H9 (cell line): ENCODE measurements at regions not wholly inside any gene's neighbourhood (a gene's known extent, or its start where the extent isn't known, plus 50 kb on each side); places are given as distances from the start of the nearest gene placed in this dataset.

Source experiments
- DNase-seq: peaks from one replicate; pipeline ENCODE4 v3.0.0-alpha.2; 2017
- H2AFZ ChIP-seq: one replicate; pipeline ENCODE4 v1.6.1; 2013; ENCODE audit warnings: mild to moderate bottlenecking, low read length, control low read depth, moderate library complexity
- H2AK5ac ChIP-seq: 2 replicates; pipeline ENCODE4 v1.6.1; 2013; ENCODE audit warnings: low read length, control low read depth, mixed read lengths; ENCODE audit not compliant: insufficient read length
- H2BK120ac ChIP-seq: one replicate; pipeline ENCODE4 v1.6.1; 2013; ENCODE audit warnings: low read depth, mild to moderate bottlenecking, low read length, control low read depth, inconsistent platforms; ENCODE audit not compliant: poor library complexity, severe bottlenecking
- H2BK12ac ChIP-seq: 2 replicates; pipeline ENCODE4 v1.6.1; 2013; ENCODE audit warnings: low read length, control low read depth, mixed read lengths, low read depth; ENCODE audit not compliant: insufficient read length
- H2BK15ac ChIP-seq: 2 replicates; pipeline ENCODE4 v1.6.1; 2013; ENCODE audit warnings: low read depth, low read length, control low read depth
- H2BK20ac ChIP-seq: one replicate; pipeline ENCODE4 v1.6.1; 2013; ENCODE audit warnings: low read depth, mild to moderate bottlenecking, low read length, control low read depth, inconsistent platforms; ENCODE audit not compliant: poor library complexity, severe bottlenecking
- H2BK5ac ChIP-seq: 2 replicates; pipeline ENCODE4 v1.6.1; 2013; ENCODE audit warnings: low read length, control low read depth, mixed read lengths; ENCODE audit not compliant: insufficient read length
- H3K14ac ChIP-seq: 2 replicates; pipeline ENCODE4 v1.6.1; 2013; ENCODE audit warnings: low read length, control low read depth; ENCODE audit not compliant: insufficient read depth
- H3K18ac ChIP-seq: 2 replicates; pipeline ENCODE4 v1.6.1; 2013; ENCODE audit warnings: low read depth, mild to moderate bottlenecking, mixed read lengths, low read length, control low read depth; ENCODE audit not compliant: insufficient read length
- H3K23ac ChIP-seq: 2 replicates; pipeline ENCODE4 v1.6.1; 2013; ENCODE audit warnings: low read length, control low read depth, mixed read lengths, low read depth; ENCODE audit not compliant: insufficient read length
- H3K23me2 ChIP-seq: 2 replicates; pipeline ENCODE4 v1.6.1; 2013; ENCODE audit warnings: low read depth, mild to moderate bottlenecking, mixed read lengths, low read length, control low read depth; ENCODE audit not compliant: insufficient read length, poor library complexity, severe bottlenecking
- H3K27ac ChIP-seq: 2 replicates; pipeline ENCODE4 v1.5.1; 2013; ENCODE audit warnings: low read length, control low read depth, mixed read lengths, low read depth; ENCODE audit not compliant: insufficient read length
- H3K27me3 ChIP-seq: 2 replicates; pipeline ENCODE4 v1.6.1; 2013; ENCODE audit warnings: low read length, control low read depth, inconsistent platforms; ENCODE audit not compliant: insufficient read depth
- H3K4ac ChIP-seq: 2 replicates; pipeline ENCODE4 v1.6.1; 2013; ENCODE audit warnings: low read depth, mild to moderate bottlenecking, control low read depth, inconsistent platforms, low read length, moderate library complexity
- H3K4me1 ChIP-seq: 2 replicates; pipeline ENCODE4 v1.6.1; 2013; ENCODE audit warnings: low read length, control low read depth, inconsistent platforms; ENCODE audit not compliant: insufficient read depth
- H3K4me2 ChIP-seq: 2 replicates; pipeline ENCODE4 v1.6.1; 2013; ENCODE audit warnings: low read length, control low read depth, mixed read lengths; ENCODE audit not compliant: insufficient read length, insufficient read depth
- H3K56ac ChIP-seq: 2 replicates; pipeline ENCODE4 v1.6.1; 2013; ENCODE audit warnings: low read depth, mild to moderate bottlenecking, mixed read lengths, low read length, control low read depth; ENCODE audit not compliant: insufficient read length
- H3K79me1 ChIP-seq: 2 replicates; pipeline ENCODE4 v1.6.1; 2013; ENCODE audit warnings: low read depth, mild to moderate bottlenecking, moderate library complexity, low read length, control low read depth, inconsistent platforms; ENCODE audit not compliant: insufficient read depth, poor library complexity, severe bottlenecking
- H3K79me2 ChIP-seq: 2 replicates; pipeline ENCODE4 v1.6.1; 2013; ENCODE audit warnings: low read length, control low read depth, inconsistent platforms; ENCODE audit not compliant: insufficient read depth
- H3K9ac ChIP-seq: 2 replicates; pipeline ENCODE4 v1.6.1; 2013; ENCODE audit warnings: low read length, control low read depth, mixed read lengths; ENCODE audit not compliant: insufficient read length; ENCODE audit errors: extremely low read depth
- H3K9me3 ChIP-seq: one replicate; pipeline ENCODE4 v1.6.1; 2013; ENCODE audit warnings: low read depth, low read length, inconsistent platforms; ENCODE audit not compliant: control insufficient read depth
- H3T11ph ChIP-seq: one replicate; pipeline ENCODE4 v1.6.1; 2013; ENCODE audit warnings: mild to moderate bottlenecking, low read length, control low read depth, inconsistent platforms
- H4K20me1 ChIP-seq: one replicate; pipeline ENCODE4 v1.6.1; 2013; ENCODE audit not compliant: control insufficient read depth, insufficient read length, insufficient read depth
- H4K5ac ChIP-seq: 2 replicates; pipeline ENCODE4 v1.6.1; 2013; ENCODE audit warnings: low read depth, mild to moderate bottlenecking, mixed read lengths, low read length, control low read depth; ENCODE audit not compliant: insufficient read length
- H4K8ac ChIP-seq: replicated peaks from 2 replicates; pipeline ENCODE4 v1.6.1; 2013; ENCODE audit warnings: low read length, control low read depth, mixed read lengths, low read depth; ENCODE audit not compliant: insufficient read length
- H4K91ac ChIP-seq: 2 replicates; pipeline ENCODE4 v1.6.1; 2013; ENCODE audit warnings: low read depth, mild to moderate bottlenecking, moderate library complexity, mixed read lengths, low read length, control low read depth; ENCODE audit not compliant: insufficient read length
- H3K27ac Mint-ChIP-seq, 3 experiments: 2 replicates in 2 of 3; 3 replicates in 1 of 3; pipeline ENCODE4 v1.8.0; 2020 to 2021; ENCODE audit warnings: mixed read lengths in 3 of 3, mild to moderate bottlenecking in 1 of 3, moderate library complexity in 1 of 3
- H3K27me3 Mint-ChIP-seq: 2 replicates; pipeline ENCODE4 v1.8.0; 2021; ENCODE audit warnings: low read depth, mild to moderate bottlenecking, moderate library complexity, mixed read lengths
- H3K36me3 Mint-ChIP-seq, 3 experiments: 2 replicates in 2 of 3; 3 replicates in 1 of 3; pipeline ENCODE4 v1.8.0; 2020 to 2021; ENCODE audit warnings: low read depth in 3 of 3, mixed read lengths in 3 of 3; ENCODE audit not compliant: insufficient read depth in 1 of 3
- H3K4me1 Mint-ChIP-seq, 2 experiments: 2 replicates each; pipeline ENCODE4 v1.8.0; 2020; ENCODE audit warnings: mixed read lengths in 2 of 2
- H3K4me3 Mint-ChIP-seq, 2 experiments: 2 replicates in 1 of 2; 3 replicates in 1 of 2; pipeline ENCODE4 v1.8.0; 2020 to 2021; ENCODE audit warnings: mild to moderate bottlenecking in 2 of 2, mixed read lengths in 2 of 2, moderate library complexity in 1 of 2
- H3K9me3 Mint-ChIP-seq, 2 experiments: 2 replicates in 1 of 2; 3 replicates in 1 of 2; pipeline ENCODE4 v1.8.0; 2020; ENCODE audit warnings: mild to moderate bottlenecking in 2 of 2, mixed read lengths in 2 of 2, moderate library complexity in 1 of 2
- WGBS: extraction: QIAGEN DNeasy Blood & Tissue Kit; methylation state at CpG from one replicate; pipeline ENCODE4 v1.1.7; 2013; ENCODE audit warnings: missing lambda C conversion rate, low lambda C conversion rate, mixed read lengths; ENCODE audit not compliant: insufficient read length; ENCODE audit errors: extremely low coverage; 5-methylcytosine and 5-hydroxymethylcytosine counted together
- TF ChIP-seq, protein P1 (sequence below): fragments of 200-600 bp; sonication (generic); conservative IDR thresholded peaks from 3 replicates; pipeline ENCODE4 v1.8.0; 2021; ENCODE audit warnings: antibody characterized with exemption, mild to moderate bottlenecking

- H3K27ac ChIP-seq, result no peak overlapping the region
- H3K14ac ChIP-seq, result no peak overlapping the region
- no peak overlapping the region for H2AFZ ChIP-seq
- Mint-ChIP-seq H3K27ac (no peak overlapping the region), H3K36me3 (no peaks in the 10 kb centered on the region), H3K9me3 (no peaks in the 10 kb centered on the region), H3K27me3 (no peaks in the 10 kb centered on the region), H3K4me1 (peaks cover 10 to 17% of the 10 kb centered on the region in 2 experiments), H3K4me3 (no peak overlapping the region)
- H2BK12ac ChIP-seq, result no peak overlapping the region
- no peak overlapping the region for H3K4ac ChIP-seq
- TF ChIP-seq, protein P1, sequence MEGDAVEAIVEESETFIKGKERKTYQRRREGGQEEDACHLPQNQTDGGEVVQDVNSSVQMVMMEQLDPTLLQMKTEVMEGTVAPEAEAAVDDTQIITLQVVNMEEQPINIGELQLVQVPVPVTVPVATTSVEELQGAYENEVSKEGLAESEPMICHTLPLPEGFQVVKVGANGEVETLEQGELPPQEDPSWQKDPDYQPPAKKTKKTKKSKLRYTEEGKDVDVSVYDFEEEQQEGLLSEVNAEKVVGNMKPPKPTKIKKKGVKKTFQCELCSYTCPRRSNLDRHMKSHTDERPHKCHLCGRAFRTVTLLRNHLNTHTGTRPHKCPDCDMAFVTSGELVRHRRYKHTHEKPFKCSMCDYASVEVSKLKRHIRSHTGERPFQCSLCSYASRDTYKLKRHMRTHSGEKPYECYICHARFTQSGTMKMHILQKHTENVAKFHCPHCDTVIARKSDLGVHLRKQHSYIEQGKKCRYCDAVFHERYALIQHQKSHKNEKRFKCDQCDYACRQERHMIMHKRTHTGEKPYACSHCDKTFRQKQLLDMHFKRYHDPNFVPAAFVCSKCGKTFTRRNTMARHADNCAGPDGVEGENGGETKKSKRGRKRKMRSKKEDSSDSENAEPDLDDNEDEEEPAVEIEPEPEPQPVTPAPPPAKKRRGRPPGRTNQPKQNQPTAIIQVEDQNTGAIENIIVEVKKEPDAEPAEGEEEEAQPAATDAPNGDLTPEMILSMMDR, result no peak
- no peak overlapping the region for H3K23ac ChIP-seq
- H3K4me1 ChIP-seq, result no peaks in the 10 kb centered on the region
- no peaks in the 10 kb centered on the region for H4K20me1 ChIP-seq
- H3K9me3 ChIP-seq, result no peaks in the 10 kb centered on the region
- H4K91ac ChIP-seq, result no peak overlapping the region
- H2BK20ac ChIP-seq, result no peak overlapping the region
- H3K4me2 ChIP-seq, result no peak overlapping the region
- H2BK15ac ChIP-seq, result no peak overlapping the region
- H3K79me2 ChIP-seq, result no peaks in the 10 kb centered on the region
- no peak overlapping the region for H4K5ac ChIP-seq
- no peaks in the 10 kb centered on the region for H3K23me2 ChIP-seq
- H2BK120ac ChIP-seq, result no peak overlapping the region
- no peak overlapping the region for H3K9ac ChIP-seq
- no peak overlapping the region for H4K8ac ChIP-seq
- H2BK5ac ChIP-seq, result no peak overlapping the region
- H2AK5ac ChIP-seq, result no peak overlapping the region
- no peak overlapping the region for H3K18ac ChIP-seq
- H3K27me3 ChIP-seq, result no peaks in the 10 kb centered on the region
- WGBS, result no CpG with 5 or more reads among the region's 1 CpG
- no peak overlapping the region for H3T11ph ChIP-seq
- H3K56ac ChIP-seq, result no peak overlapping the region
- no peaks in the 10 kb centered on the region for H3K79me1 ChIP-seq
- no peak for DNase-seq
Measured at GRCh38 chr18:41754332-41754731, 200.7 kb upstream of the PIK3C3 start.
